ENCODE measurements at regions not wholly inside any gene's neighbourhood (a gene's known extent, or its start where the extent isn't known, plus 50 kb on each side); places are given as distances from the start of the nearest gene placed in this dataset.

- Histone ChIP-seq H3K4me1 (ENCODE audit: insufficient read depth, low read length) (no peaks in the 10 kb centered on the region), H3K79me1 (ENCODE audit: insufficient read depth, low read depth, low read length, poor library complexity, severe bottlenecking) (no peaks in the 10 kb centered on the region), H2BK5ac (ENCODE audit: insufficient read length, low read length) (no peak overlapping the region), H4K8ac (replicated peaks; ENCODE audit: insufficient read length, low read depth, low read length) (no peak overlapping the region), H2BK120ac (ENCODE audit: low read depth, low read length, poor library complexity, severe bottlenecking) (no peak overlapping the region), H4K20me1 (ENCODE audit: control insufficient read depth, insufficient read depth, insufficient read length) (no peaks in the 10 kb centered on the region), H3K27ac (ENCODE audit: insufficient read length, low read depth, low read length) (no peak overlapping the region), H3K56ac (ENCODE audit: insufficient read length, low read depth, low read length) (no peak overlapping the region), H2AK5ac (ENCODE audit: insufficient read length, low read length) (no peak overlapping the region), H2BK15ac (ENCODE audit: low read depth, low read length) (no peak overlapping the region), H4K5ac (ENCODE audit: insufficient read length, low read depth, low read length) (no peak overlapping the region), H2BK12ac (ENCODE audit: insufficient read length, low read depth, low read length) (no peak overlapping the region), H3K4ac (ENCODE audit: low read depth, low read length) (no peak overlapping the region), H2BK20ac (ENCODE audit: low read depth, low read length, poor library complexity, severe bottlenecking) (no peak overlapping the region), H3K23me2 (ENCODE audit: insufficient read length, low read depth, low read length, poor library complexity, severe bottlenecking) (no peaks in the 10 kb centered on the region), H3K18ac (ENCODE audit: insufficient read length, low read depth, low read length) (no peak overlapping the region), H3K27me3 (ENCODE audit: insufficient read depth, low read length) (no peaks in the 10 kb centered on the region), H3T11ph (ENCODE audit: low read length) (no peak overlapping the region), H3K9ac (ENCODE audit: extremely low read depth, insufficient read length, low read length) (no peak overlapping the region), H3K4me2 (ENCODE audit: insufficient read depth, insufficient read length, low read length) (no peak overlapping the region), H3K14ac (ENCODE audit: insufficient read depth, low read length) (no peak overlapping the region), H2AFZ (ENCODE audit: low read length) (no peak overlapping the region), H4K91ac (ENCODE audit: insufficient read length, low read depth, low read length) (no peak overlapping the region), H3K79me2 (ENCODE audit: insufficient read depth, low read length) (no peaks in the 10 kb centered on the region), H3K9me3 (ENCODE audit: control insufficient read depth, low read depth, low read length) (no peaks in the 10 kb centered on the region), H3K23ac (ENCODE audit: insufficient read length, low read depth, low read length) (no peak overlapping the region)
- DNase-seq = no peak
- Mint-ChIP-seq H3K4me1 (peaks cover under 1 to 4% of the 10 kb centered on the region in 2 experiments), H3K27me3 (ENCODE audit: low read depth) (no peaks in the 10 kb centered on the region; the same call in 1 of the 2 replicates), H3K4me3 (no peak overlapping the region), H3K9me3 (no peaks in the 10 kb centered on the region; a peak in 1 of 5 replicates), H3K27ac (no peak overlapping the region), H3K36me3 (ENCODE audit: insufficient read depth in 1 of 3, low read depth in 3 of 3) (no peaks in the 10 kb centered on the region)
- no CpG with 5 or more reads among the region's 1 CpG for WGBS (ENCODE audit: extremely low coverage, insufficient read length, low lambda C conversion rate)
- TF ChIP-seq CTCF (conservative IDR thresholded peaks at IDR 0.05) = no peak
These were observed 145.3 kb downstream of the FAM43A start for GRCh38 chr3:194830978-194831377.
